ENCODE measurements at regions not wholly inside any gene's neighbourhood (a gene's known extent, or its start where the extent isn't known, plus 50 kb on each side); places are given as distances from the start of the nearest gene placed in this dataset.

- TF ChIP-seq POLR2A (IDR thresholded peaks at IDR 0.05) (no peak), CTCF (IDR thresholded peaks at IDR 0.05) (no peak)
- no peaks in the 10 kb centered on the region for H3K9me3 ChIP-seq
- no peaks in the 10 kb centered on the region for H3K27me3 ChIP-seq
- intact Hi-C loops (cut with DNase I) = no loop called here
- 54 to 59% methylated on average over 3 of the region's 3 CpGs for WGBS, 2 donors
- no peak overlapping the region for H3K27ac ChIP-seq
- ATAC-seq (no peak), DNase-seq (no peak)
- no peaks in the 10 kb centered on the region for H3K36me3 ChIP-seq (replicated peaks in 1 of 2; ENCODE audit: insufficient read depth in 1 of 2, low read depth in 2 of 2)
- H3K4me3 ChIP-seq = no peak overlapping the region
- H3K4me1 ChIP-seq = no peaks in the 10 kb centered on the region
Observed at GRCh38 chr16:9495824-9496223, 404.4 kb downstream of the HAPSTR1 start.

GRCh38 chr16:9497750-9498149 lies 406.3 kb downstream of the HAPSTR1 start:
- intact Hi-C loops (cut with DNase I) = no loop called here
- no peak for DNase-seq
- WGBS, 2 donors = 61 to 68% methylated on average over 3 of the region's 3 CpGs
- H3K27me3 ChIP-seq = no peaks in the 10 kb centered on the region
- no peaks in the 10 kb centered on the region for H3K9me3 ChIP-seq
- H3K4me1 ChIP-seq = no peaks in the 10 kb centered on the region
- H3K27ac ChIP-seq = no peak overlapping the region
- no peak for ATAC-seq
- H3K36me3 ChIP-seq (replicated peaks in 1 of 2; ENCODE audit: insufficient read depth in 1 of 2, low read depth in 2 of 2) = no peaks in the 10 kb centered on the region
- H3K4me3 ChIP-seq = no peak overlapping the region
- TF ChIP-seq CTCF (IDR thresholded peaks at IDR 0.05) = no peak
- TF ChIP-seq POLR2A (IDR thresholded peaks at IDR 0.05) = no peak

GRCh38 chr16:9499941-9500593 lies 408.6 kb downstream of the HAPSTR1 start:
- Histone ChIP-seq H3K4me1 (no peaks in the 10 kb centered on the region), H3K27me3 (no peaks in the 10 kb centered on the region), H3K9me3 (no peaks in the 10 kb centered on the region), H3K27ac (no peak overlapping the region), H3K36me3 (replicated peaks in 1 of 2; ENCODE audit: insufficient read depth in 1 of 2, low read depth in 2 of 2) (no peaks in the 10 kb centered on the region), H3K4me3 (no peak overlapping the region)
- ATAC-seq (no peak), DNase-seq (no peak)
- TF ChIP-seq CTCF (IDR thresholded peaks at IDR 0.05) (no peak), POLR2A (IDR thresholded peaks at IDR 0.05) (no peak)
- intact Hi-C loops (cut with DNase I) = no loop called here
- 44 to 45% methylated on average over 1 of the region's 1 CpG for WGBS, 2 donors

- no peaks in the 10 kb centered on the region for H3K9me3 ChIP-seq
- TF ChIP-seq POLR2A (IDR thresholded peaks at IDR 0.05) = no peak
- TF ChIP-seq CTCF (IDR thresholded peaks at IDR 0.05) = no peak
- H3K4me3 ChIP-seq = no peak overlapping the region
- no peak overlapping the region for H3K27ac ChIP-seq
- intact Hi-C loops (cut with DNase I) = no loop called here
- no peaks in the 10 kb centered on the region for H3K27me3 ChIP-seq
- ATAC-seq (no peak), DNase-seq (no peak)
- 74 to 86% methylated on average over 2 of the region's 2 CpGs for WGBS, 2 donors
- H3K36me3 ChIP-seq (replicated peaks in 1 of 2; ENCODE audit: insufficient read depth in 1 of 2, low read depth in 2 of 2) = no peaks in the 10 kb centered on the region
- H3K4me1 ChIP-seq = no peaks in the 10 kb centered on the region
Observed at GRCh38 chr16:9500872-9501271, 409.4 kb downstream of the HAPSTR1 start.

GRCh38 chr16:9503251-9503984 lies 412.0 kb downstream of the HAPSTR1 start:
- Histone ChIP-seq H3K36me3 (replicated peaks in 1 of 2; ENCODE audit: insufficient read depth in 1 of 2, low read depth in 2 of 2) (no peaks in the 10 kb centered on the region), H3K4me1 (no peaks in the 10 kb centered on the region), H3K27ac (no peak overlapping the region), H3K4me3 (no peak overlapping the region), H3K27me3 (no peaks in the 10 kb centered on the region), H3K9me3 (no peaks in the 10 kb centered on the region)
- DNase-seq (no peak), ATAC-seq (no peak)
- WGBS, 2 donors = 42 to 50% methylated on average over 3 of the region's 3 CpGs
- TF ChIP-seq POLR2A (IDR thresholded peaks at IDR 0.05) (no peak), CTCF (IDR thresholded peaks at IDR 0.05) (no peak)
- intact Hi-C loops (cut with DNase I) = no loop called here

Measured in body of pancreas (tissue), 4 donors.